WTC11 (cell line): ENCODE measurements at regions not wholly inside any gene's neighbourhood (a gene's known extent, or its start where the extent isn't known, plus 50 kb on each side); places are given as distances from the start of the nearest gene placed in this dataset.

Experiments used
- AR ChIP-seq: fragments of 250-450 bp; sonication (Bioruptor Pico); IDR thresholded peaks from 2 replicates; pipeline ENCODE4 v1.9.0; 2021; ENCODE audit warnings: mild to moderate bottlenecking
- ETV6 ChIP-seq: sonication (generic); formaldehyde crosslinking; IDR thresholded peaks from 2 replicates; pipeline ENCODE4 v1.8.1; 2022; ENCODE audit warnings: mild to moderate bottlenecking, missing genetic modification reagents
- NFE2L1 ChIP-seq: sonication (generic); formaldehyde crosslinking; IDR thresholded peaks from 2 replicates; pipeline ENCODE4 v1.8.1; 2023; ENCODE audit warnings: missing genetic modification reagents
- RELA ChIP-seq: sonication (generic); formaldehyde crosslinking; IDR thresholded peaks from 2 replicates; pipeline ENCODE4 v1.8.1; 2022; ENCODE audit warnings: missing genetic modification reagents, mild to moderate bottlenecking, borderline replicate concordance
- ZBTB43 ChIP-seq: sonication (generic); formaldehyde crosslinking; IDR thresholded peaks from 2 replicates; pipeline ENCODE4 v1.8.1; 2023; ENCODE audit warnings: mild to moderate bottlenecking, missing genetic modification reagents
- ZNF232 ChIP-seq: sonication (generic); formaldehyde crosslinking; IDR thresholded peaks from 2 replicates; pipeline ENCODE4 v1.8.0; 2022; ENCODE audit warnings: mild to moderate bottlenecking, missing genetic modification reagents
- TF ChIP-seq, protein P1 (sequence below): sonication (generic); formaldehyde crosslinking; IDR thresholded peaks from 2 replicates; pipeline ENCODE4 v1.8.0; 2022; ENCODE audit warnings: mild to moderate bottlenecking, missing genetic modification reagents
- TF ChIP-seq, protein P2 (sequence below): fragments of 200-600 bp; IDR thresholded peaks from 2 replicates; pipeline ENCODE4 v1.8.0; 2022; ENCODE audit warnings: antibody characterized with exemption
- TF ChIP-seq, protein P3 (sequence below): sonication (generic); formaldehyde crosslinking; IDR thresholded peaks from 2 replicates; pipeline ENCODE4 v1.8.1; 2023; ENCODE audit warnings: mild to moderate bottlenecking, missing genetic modification reagents, moderate library complexity
- TF ChIP-seq, protein P4 (sequence below): sonication (generic); formaldehyde crosslinking; IDR thresholded peaks from 2 replicates; pipeline ENCODE4 v1.8.1; 2023; ENCODE audit warnings: mild to moderate bottlenecking, missing genetic modification reagents, moderate library complexity

DNA sequence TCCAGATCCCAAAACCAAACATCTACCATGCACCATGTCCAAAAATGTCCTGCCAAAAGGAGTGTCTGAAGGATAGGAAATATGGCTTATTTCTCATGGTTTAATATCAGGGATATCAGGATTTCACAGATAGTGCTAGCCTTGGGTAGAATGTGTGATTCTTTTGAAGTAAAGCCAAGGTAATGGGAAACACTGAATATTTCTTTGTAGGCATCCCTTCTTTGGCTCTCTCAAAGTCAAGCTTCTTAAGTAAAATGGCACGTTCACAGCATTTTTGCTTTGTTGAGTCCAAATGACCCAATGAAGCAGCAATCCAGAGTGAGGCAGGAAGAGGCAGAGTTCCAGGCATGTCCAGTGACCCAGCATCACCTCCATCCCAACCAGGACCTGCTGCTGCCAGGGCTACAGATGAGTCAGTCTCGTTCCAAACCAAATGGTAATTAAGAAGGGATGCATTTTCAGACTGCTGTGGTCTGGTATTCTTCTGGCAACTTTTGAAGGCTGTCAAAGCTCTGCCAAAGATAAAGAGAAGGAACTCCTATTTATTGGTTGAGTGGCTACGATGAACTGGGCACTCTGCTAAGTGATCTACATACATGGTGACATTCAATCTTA lies 678.8 kb upstream of the KLF4 start:
- TF ChIP-seq, protein P1, sequence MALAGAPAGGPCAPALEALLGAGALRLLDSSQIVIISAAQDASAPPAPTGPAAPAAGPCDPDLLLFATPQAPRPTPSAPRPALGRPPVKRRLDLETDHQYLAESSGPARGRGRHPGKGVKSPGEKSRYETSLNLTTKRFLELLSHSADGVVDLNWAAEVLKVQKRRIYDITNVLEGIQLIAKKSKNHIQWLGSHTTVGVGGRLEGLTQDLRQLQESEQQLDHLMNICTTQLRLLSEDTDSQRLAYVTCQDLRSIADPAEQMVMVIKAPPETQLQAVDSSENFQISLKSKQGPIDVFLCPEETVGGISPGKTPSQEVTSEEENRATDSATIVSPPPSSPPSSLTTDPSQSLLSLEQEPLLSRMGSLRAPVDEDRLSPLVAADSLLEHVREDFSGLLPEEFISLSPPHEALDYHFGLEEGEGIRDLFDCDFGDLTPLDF (CRISPR knock-in tag): no peak
- TF ChIP-seq, protein P2, sequence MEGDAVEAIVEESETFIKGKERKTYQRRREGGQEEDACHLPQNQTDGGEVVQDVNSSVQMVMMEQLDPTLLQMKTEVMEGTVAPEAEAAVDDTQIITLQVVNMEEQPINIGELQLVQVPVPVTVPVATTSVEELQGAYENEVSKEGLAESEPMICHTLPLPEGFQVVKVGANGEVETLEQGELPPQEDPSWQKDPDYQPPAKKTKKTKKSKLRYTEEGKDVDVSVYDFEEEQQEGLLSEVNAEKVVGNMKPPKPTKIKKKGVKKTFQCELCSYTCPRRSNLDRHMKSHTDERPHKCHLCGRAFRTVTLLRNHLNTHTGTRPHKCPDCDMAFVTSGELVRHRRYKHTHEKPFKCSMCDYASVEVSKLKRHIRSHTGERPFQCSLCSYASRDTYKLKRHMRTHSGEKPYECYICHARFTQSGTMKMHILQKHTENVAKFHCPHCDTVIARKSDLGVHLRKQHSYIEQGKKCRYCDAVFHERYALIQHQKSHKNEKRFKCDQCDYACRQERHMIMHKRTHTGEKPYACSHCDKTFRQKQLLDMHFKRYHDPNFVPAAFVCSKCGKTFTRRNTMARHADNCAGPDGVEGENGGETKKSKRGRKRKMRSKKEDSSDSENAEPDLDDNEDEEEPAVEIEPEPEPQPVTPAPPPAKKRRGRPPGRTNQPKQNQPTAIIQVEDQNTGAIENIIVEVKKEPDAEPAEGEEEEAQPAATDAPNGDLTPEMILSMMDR: no peak
- no peak for TF ChIP-seq NFE2L1 (CRISPR knock-in tag)
- no peak for TF ChIP-seq ETV6 (CRISPR knock-in tag)
- TF ChIP-seq, protein P3, sequence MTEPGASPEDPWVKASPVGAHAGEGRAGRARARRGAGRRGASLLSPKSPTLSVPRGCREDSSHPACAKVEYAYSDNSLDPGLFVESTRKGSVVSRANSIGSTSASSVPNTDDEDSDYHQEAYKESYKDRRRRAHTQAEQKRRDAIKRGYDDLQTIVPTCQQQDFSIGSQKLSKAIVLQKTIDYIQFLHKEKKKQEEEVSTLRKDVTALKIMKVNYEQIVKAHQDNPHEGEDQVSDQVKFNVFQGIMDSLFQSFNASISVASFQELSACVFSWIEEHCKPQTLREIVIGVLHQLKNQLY (CRISPR knock-in tag): no peak
- no peak for TF ChIP-seq ZNF232 (CRISPR knock-in tag)
- TF ChIP-seq AR: no peak
- TF ChIP-seq ZBTB43: no peak
- TF ChIP-seq, protein P4, sequence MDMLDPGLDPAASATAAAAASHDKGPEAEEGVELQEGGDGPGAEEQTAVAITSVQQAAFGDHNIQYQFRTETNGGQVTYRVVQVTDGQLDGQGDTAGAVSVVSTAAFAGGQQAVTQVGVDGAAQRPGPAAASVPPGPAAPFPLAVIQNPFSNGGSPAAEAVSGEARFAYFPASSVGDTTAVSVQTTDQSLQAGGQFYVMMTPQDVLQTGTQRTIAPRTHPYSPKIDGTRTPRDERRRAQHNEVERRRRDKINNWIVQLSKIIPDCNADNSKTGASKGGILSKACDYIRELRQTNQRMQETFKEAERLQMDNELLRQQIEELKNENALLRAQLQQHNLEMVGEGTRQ (CRISPR knock-in tag): no peak
- TF ChIP-seq RELA (CRISPR knock-in tag): no peak
